Endothelial cell (in vitro differentiated cells): ENCODE measurements at regions not wholly inside any gene's neighbourhood (a gene's known extent, or its start where the extent isn't known, plus 50 kb on each side); places are given as distances from the start of the nearest gene placed in this dataset.

ENCODE experiments used
- DNase-seq: peaks from one replicate; pipeline ENCODE4 v3.0.0; 2021; ENCODE audit warnings: low spot score
- H3K27ac Mint-ChIP-seq: one replicate; pipeline ENCODE4 v1.8.0; 2021; ENCODE audit warnings: mixed read lengths, inconsistent platforms; ENCODE audit not compliant: unreplicated experiment
- H3K27me3 Mint-ChIP-seq: one replicate; pipeline ENCODE4 v1.8.0; 2021; ENCODE audit warnings: mild to moderate bottlenecking, moderate library complexity, mixed read lengths, inconsistent platforms; ENCODE audit not compliant: unreplicated experiment
- H3K36me3 Mint-ChIP-seq: one replicate; pipeline ENCODE4 v1.8.0; 2021; ENCODE audit warnings: mild to moderate bottlenecking, low read depth, mixed read lengths, inconsistent platforms; ENCODE audit not compliant: unreplicated experiment
- H3K4me1 Mint-ChIP-seq: one replicate; pipeline ENCODE4 v1.8.0; 2021; ENCODE audit warnings: mild to moderate bottlenecking, mixed read lengths, inconsistent platforms; ENCODE audit not compliant: unreplicated experiment
- H3K4me3 Mint-ChIP-seq: one replicate; pipeline ENCODE4 v1.8.0; 2021; ENCODE audit warnings: mild to moderate bottlenecking, mixed read lengths, inconsistent platforms; ENCODE audit not compliant: unreplicated experiment
- H3K9me3 Mint-ChIP-seq: one replicate; pipeline ENCODE4 v1.8.0; 2021; ENCODE audit warnings: mixed read lengths, inconsistent platforms; ENCODE audit not compliant: unreplicated experiment
- CTCF ChIP-seq: fragments of 200-600 bp; sonication (generic); IDR thresholded peaks from one replicate; pipeline ENCODE4 v1.5.0; 2021; ENCODE audit warnings: antibody characterized with exemption; ENCODE audit not compliant: unreplicated experiment

- no peak overlapping the region for H3K4me3 Mint-ChIP-seq
- no peaks in the 10 kb centered on the region for H3K4me1 Mint-ChIP-seq
Observed at GRCh38 chr1:100643471-100644196, 75.9 kb upstream of the VCAM1 start.

DNA sequence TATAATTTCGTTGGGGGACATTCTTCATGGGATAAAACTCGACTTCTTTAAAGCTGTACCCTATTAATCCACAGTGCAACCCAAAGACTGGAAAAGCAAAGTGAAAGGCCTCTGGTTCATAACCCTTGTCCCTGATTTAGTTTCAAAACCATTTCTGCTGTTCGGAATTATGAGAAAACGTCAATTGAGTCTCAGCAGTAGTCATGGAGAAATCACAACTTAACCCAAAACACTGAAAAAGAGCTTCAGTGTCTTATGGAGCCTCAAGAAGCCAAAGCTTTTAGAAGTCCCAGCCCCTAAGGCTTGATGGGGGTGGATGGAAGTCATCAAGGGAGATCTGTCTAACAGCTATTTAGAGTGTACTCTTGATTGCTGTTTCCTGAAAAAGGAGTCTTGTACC lies 73.5 kb upstream of the VCAM1 start:
- TF ChIP-seq CTCF: no peak
- peaks cover 2% of the 10 kb centered on the region for H3K27me3 Mint-ChIP-seq
- no peak overlapping the region for H3K4me3 Mint-ChIP-seq
- DNase-seq: no peak
- H3K9me3 Mint-ChIP-seq: no peaks in the 10 kb centered on the region
- no peaks in the 10 kb centered on the region for H3K4me1 Mint-ChIP-seq
- H3K27ac Mint-ChIP-seq: no peak overlapping the region
- no peaks in the 10 kb centered on the region for H3K36me3 Mint-ChIP-seq

More at GRCh38 chr1:100643471-100644196, 75.9 kb upstream of the VCAM1 start:
- TF ChIP-seq CTCF: no peak
- Mint-ChIP-seq H3K9me3 (peaks cover 3% of the 10 kb centered on the region), H3K27me3 (peaks cover 2% of the 10 kb centered on the region), H3K27ac (no peak overlapping the region), H3K36me3 (no peaks in the 10 kb centered on the region)
- DNase-seq: no peak

GRCh38 chr1:100649146-100649545 lies 70.4 kb upstream of the VCAM1 start:
- peaks cover 2% of the 10 kb centered on the region for H3K27me3 Mint-ChIP-seq
- no peak for TF ChIP-seq CTCF
- no peaks in the 10 kb centered on the region for H3K36me3 Mint-ChIP-seq
- H3K27ac Mint-ChIP-seq: no peak overlapping the region
- no peak for DNase-seq
- H3K4me3 Mint-ChIP-seq: no peak overlapping the region
- no peaks in the 10 kb centered on the region for H3K4me1 Mint-ChIP-seq
- no peaks in the 10 kb centered on the region for H3K9me3 Mint-ChIP-seq

GRCh38 chr1:100657876-100658715 lies 61.4 kb upstream of the VCAM1 start:
- Mint-ChIP-seq H3K36me3 (no peaks in the 10 kb centered on the region), H3K9me3 (no peaks in the 10 kb centered on the region), H3K4me1 (no peaks in the 10 kb centered on the region), H3K27ac (no peak overlapping the region), H3K27me3 (peaks cover 1% of the 10 kb centered on the region), H3K4me3 (no peak overlapping the region)
- DNase-seq: no peak
- TF ChIP-seq CTCF: no peak

DNA sequence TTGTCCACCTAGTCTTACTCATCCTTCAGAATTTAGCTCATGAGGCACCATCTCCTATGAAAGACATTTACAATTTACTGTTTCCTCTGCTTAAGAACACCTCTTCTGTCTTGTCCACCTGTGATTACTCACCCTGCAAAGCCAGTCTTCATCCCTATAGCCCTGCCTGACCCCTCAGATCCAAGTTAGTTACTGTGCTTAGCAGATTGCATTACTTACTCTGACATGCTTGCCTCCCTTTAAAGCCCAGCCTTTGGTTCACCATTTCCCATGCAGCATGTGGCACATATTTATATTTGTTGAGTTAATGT lies 60.9 kb upstream of the VCAM1 start:
- Mint-ChIP-seq H3K9me3 (no peaks in the 10 kb centered on the region), H3K4me1 (no peaks in the 10 kb centered on the region), H3K36me3 (no peaks in the 10 kb centered on the region), H3K4me3 (no peak overlapping the region), H3K27ac (no peak overlapping the region), H3K27me3 (peaks cover 1% of the 10 kb centered on the region)
- TF ChIP-seq CTCF: no peak
- DNase-seq: no peak
